Gastroesophageal sphincter (tissue), 3 donors: ENCODE measurements at regions not wholly inside any gene's neighbourhood (a gene's known extent, or its start where the extent isn't known, plus 50 kb on each side); places are given as distances from the start of the nearest gene placed in this dataset.

Source experiments
- CTCF ChIP-seq, 4 experiments: fragments of 200-600 bp in 2 of 4; fragments of 450-650 bp in 2 of 4; sonication (generic) in 1 of 4; IDR thresholded peaks; one replicate each; pipeline ENCODE4 v1.5.1; 2017 to 2019; ENCODE audit warnings: antibody characterized with exemption in 4 of 4, mild to moderate bottlenecking in 2 of 4, moderate library complexity in 2 of 4
- EP300 ChIP-seq: sonication (generic); formaldehyde crosslinking; IDR thresholded peaks from one replicate; pipeline ENCODE4 v1.6.1; 2017; ENCODE audit warnings: antibody characterized with exemption, mild to moderate bottlenecking
- POLR2A ChIP-seq, 2 donors: fragments of 450-650 bp; IDR thresholded peaks; one replicate each; pipeline ENCODE4 v1.6.1; 2017; ENCODE audit warnings: antibody characterized with exemption in 2 of 2, mild to moderate bottlenecking in 2 of 2, moderate library complexity in 1 of 2
- POLR2AphosphoS5 ChIP-seq: sonication (generic); formaldehyde crosslinking; IDR thresholded peaks from one replicate; pipeline ENCODE4 v1.6.1; 2017; ENCODE audit warnings: antibody characterized with exemption

GRCh38 chr16:66256919-66257318 lies 109.6 kb upstream of the CDH5 start:
- no peak for TF ChIP-seq CTCF (IDR thresholded peaks at IDR 0.05)
- no peak for TF ChIP-seq EP300
- no peak for TF ChIP-seq POLR2AphosphoS5
- TF ChIP-seq POLR2A (IDR thresholded peaks at IDR 0.05) = no peak
